RWPE1 (cell line): ENCODE measurements at regions not wholly inside any gene's neighbourhood (a gene's known extent, or its start where the extent isn't known, plus 50 kb on each side); places are given as distances from the start of the nearest gene placed in this dataset.

Experiments used
- CTCF ChIA-PET: fragments of 350-600 bp; sonication (Branson Sonifier 250); formaldehyde crosslinking; extraction: SDS; loops from one replicate; lab custom pipeline; 2021; lab: Yijun Ruan, JAX
- POLR2A ChIA-PET: fragments of 400-600 bp; formaldehyde crosslinking; extraction: SDS; loops from one replicate; lab custom pipeline; 2020; ENCODE audit warnings: antibody characterized with exemption; ENCODE audit not compliant: low non-redundant PET; lab: Yijun Ruan, JAX
- DNase-seq: peaks from one replicate; pipeline ENCODE4 v3.0.0; 2012; ENCODE audit warnings: low spot score
- H3K27ac ChIP-seq: fragments of 450-650 bp; 2 replicates; pipeline ENCODE4 v1.5.1; 2017
- CTCF ChIP-seq: fragments of 450-650 bp; conservative IDR thresholded peaks from 2 replicates; pipeline ENCODE4 v1.5.1; 2017; ENCODE audit warnings: low read depth, mild to moderate bottlenecking

GRCh38 chr1:193939585-193939984, 753.2 kb upstream of the B3GALT2 start:
- ChIA-PET POLR2A (no interaction called here), CTCF (no interaction called here)

GRCh38 chr1:193937308-193937707, 750.9 kb upstream of the B3GALT2 start:
- DNase-seq = no peak
- CTCF ChIA-PET = no interaction called here
- H3K27ac ChIP-seq = no peak overlapping the region
- POLR2A ChIA-PET = no interaction called here
- no peak for TF ChIP-seq CTCF

More at GRCh38 chr1:193939585-193939984, 753.2 kb upstream of the B3GALT2 start:
- no peak for TF ChIP-seq CTCF
- no peak overlapping the region for H3K27ac ChIP-seq
- no peak for DNase-seq

- no peak overlapping the region for H3K27ac ChIP-seq
- CTCF ChIA-PET = no interaction called here
- no peak for TF ChIP-seq CTCF
- POLR2A ChIA-PET = no interaction called here
- DNase-seq = no peak
Observed at GRCh38 chr1:193932979-193933378, 746.6 kb upstream of the B3GALT2 start.

DNA sequence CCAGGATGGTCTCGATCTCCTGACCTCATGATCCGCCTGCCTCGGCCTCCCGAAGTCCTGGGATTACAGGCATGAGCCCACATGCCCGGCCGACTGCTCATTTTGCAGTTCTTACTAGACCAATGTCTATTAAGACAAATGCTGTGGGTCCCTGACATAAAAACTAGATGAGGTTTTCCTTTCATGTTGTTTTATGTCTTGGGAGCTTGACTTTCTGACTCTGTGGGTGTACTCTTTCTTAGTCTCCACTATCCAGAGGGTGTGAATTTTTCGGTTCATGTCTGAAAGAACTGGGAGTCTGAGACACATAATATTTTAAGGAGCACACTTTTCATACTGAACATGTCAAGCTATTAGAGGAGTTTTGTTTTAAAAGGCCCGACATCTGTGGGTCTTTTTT, 744.9 kb upstream of the B3GALT2 start:
- DNase-seq = no peak
- POLR2A ChIA-PET = no interaction called here
- no peak overlapping the region for H3K27ac ChIP-seq
- CTCF ChIA-PET = no interaction called here
- no peak for TF ChIP-seq CTCF

DNA sequence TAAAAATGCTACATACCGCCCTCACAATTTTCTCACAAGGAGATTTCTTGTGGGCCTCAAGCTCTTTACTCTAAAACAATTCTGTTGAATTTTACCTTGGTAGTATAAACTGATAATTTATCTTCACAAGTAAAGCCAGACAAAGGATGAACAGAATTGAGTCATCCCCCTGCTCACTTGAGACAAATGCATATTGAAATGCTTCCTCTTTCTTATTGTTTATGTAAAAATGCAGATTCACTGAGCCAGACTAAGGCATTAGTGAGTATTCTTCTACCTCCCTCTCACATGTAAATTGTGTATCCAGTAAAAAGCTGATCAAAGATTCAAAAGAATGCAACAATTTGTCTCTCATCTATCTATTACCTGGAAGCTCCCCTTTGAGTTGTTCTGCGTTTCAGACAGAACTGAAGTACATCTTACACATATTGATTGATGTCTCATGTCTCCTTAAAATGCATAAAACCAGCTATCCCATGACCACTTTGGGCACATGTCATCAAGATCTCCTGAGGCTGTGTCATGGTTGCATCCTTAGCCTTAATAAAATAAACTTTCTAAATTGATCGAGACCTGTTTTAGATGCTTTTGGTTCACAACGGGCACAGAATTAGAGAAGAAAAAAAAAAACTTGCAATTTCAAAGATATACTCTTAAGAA, 743.1 kb upstream of the B3GALT2 start:
- CTCF ChIA-PET = no interaction called here
- DNase-seq = no peak
- POLR2A ChIA-PET = no interaction called here
- H3K27ac ChIP-seq = no peak overlapping the region
- TF ChIP-seq CTCF = no peak

- no peak overlapping the region for H3K27ac ChIP-seq
- no peak for TF ChIP-seq CTCF
- DNase-seq = no peak
- ChIA-PET CTCF (interaction anchor here (0.6 kb wide), 2 partner anchors 115 to 397 kb away, joined by 3 read pairs; no protein-coding TSS in a partner anchor), POLR2A (no interaction called here)
Observed at GRCh38 chr1:193927550-193927949, 741.1 kb upstream of the B3GALT2 start.
